ENCODE measurements at regions not wholly inside any gene's neighbourhood (a gene's known extent, or its start where the extent isn't known, plus 50 kb on each side); places are given as distances from the start of the nearest gene placed in this dataset.
A peak's percentile ranks its signal among the peaks of the same experiment; 100 is the strongest.

DNA sequence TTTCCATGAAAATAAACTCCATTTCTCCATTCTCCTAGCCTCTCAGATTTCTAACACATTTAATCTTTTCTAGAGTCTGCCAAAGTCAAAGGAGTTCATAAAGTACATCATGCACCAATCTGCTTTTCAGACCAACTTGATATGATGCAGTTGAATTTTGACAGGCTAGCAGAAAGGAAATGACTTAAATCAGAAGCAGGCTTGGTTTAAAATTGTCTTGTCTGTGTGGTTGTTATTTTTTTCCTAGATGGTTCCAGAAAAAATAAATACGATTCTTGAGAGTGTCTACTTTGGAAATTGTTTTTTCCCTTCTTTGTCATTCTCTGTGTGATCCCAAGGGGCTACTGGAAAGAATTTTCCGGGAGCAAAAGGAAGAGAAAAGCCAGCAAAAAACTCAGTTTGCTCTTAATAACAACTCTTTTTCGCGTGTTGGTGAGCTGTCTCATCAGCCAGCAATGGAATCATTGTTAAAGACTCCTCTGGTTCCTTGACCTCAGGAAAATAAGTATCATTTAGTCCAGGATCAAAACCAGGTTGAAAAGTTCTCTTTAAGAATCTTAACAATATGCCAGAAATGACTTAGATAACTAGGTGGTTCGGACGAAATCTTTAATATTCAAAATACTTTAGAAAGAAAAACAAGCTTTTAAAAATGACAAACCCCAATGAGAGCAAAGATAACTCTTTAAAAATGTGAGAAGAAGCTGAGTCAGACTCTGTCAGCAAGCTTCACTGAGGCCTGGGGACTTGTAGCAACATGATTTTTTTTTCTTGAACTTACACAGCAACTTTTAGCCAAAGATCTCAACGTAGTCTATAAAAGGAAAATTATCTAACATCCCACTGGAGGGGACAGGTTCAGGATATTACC lies 49.7 kb upstream of the GAB1 start:
- peak overlapping the region; percentile 57 for H3K27ac Mint-ChIP-seq
- DNase-seq (ENCODE audit: low spot score in 2 of 2, unreplicated experiment in 2 of 2), result no peak
- TF ChIP-seq, protein P1, sequence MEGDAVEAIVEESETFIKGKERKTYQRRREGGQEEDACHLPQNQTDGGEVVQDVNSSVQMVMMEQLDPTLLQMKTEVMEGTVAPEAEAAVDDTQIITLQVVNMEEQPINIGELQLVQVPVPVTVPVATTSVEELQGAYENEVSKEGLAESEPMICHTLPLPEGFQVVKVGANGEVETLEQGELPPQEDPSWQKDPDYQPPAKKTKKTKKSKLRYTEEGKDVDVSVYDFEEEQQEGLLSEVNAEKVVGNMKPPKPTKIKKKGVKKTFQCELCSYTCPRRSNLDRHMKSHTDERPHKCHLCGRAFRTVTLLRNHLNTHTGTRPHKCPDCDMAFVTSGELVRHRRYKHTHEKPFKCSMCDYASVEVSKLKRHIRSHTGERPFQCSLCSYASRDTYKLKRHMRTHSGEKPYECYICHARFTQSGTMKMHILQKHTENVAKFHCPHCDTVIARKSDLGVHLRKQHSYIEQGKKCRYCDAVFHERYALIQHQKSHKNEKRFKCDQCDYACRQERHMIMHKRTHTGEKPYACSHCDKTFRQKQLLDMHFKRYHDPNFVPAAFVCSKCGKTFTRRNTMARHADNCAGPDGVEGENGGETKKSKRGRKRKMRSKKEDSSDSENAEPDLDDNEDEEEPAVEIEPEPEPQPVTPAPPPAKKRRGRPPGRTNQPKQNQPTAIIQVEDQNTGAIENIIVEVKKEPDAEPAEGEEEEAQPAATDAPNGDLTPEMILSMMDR (IDR thresholded peaks at IDR 0.05; ENCODE audit: unreplicated experiment), result no peak

More for the DNA sequence above, 49.7 kb upstream of the GAB1 start:
- Mint-ChIP-seq H3K36me3 (no peaks in the 10 kb centered on the region), H3K9me3 (no peaks in the 10 kb centered on the region), H3K4me1 (peaks cover 17% of the 10 kb centered on the region), H3K4me3 (no peak overlapping the region), H3K27me3 (ENCODE audit: low read depth) (no peaks in the 10 kb centered on the region)

All from mesothelial cell of epicardium (in vitro differentiated cells).